ENCODE measurements at regions not wholly inside any gene's neighbourhood (a gene's known extent, or its start where the extent isn't known, plus 50 kb on each side); places are given as distances from the start of the nearest gene placed in this dataset.

- intact Hi-C loops (cut with DNase I): loop anchor here (2.0 kb wide), 1 partner anchor 294 kb away; no protein-coding TSS in a partner anchor
- DNase-seq (ENCODE audit: low spot score): no peak
Observed at GRCh38 chr5:72015103-72015548, 92.1 kb upstream of the MAP1B start.

- no peak for DNase-seq (ENCODE audit: low spot score)
- intact Hi-C loops (cut with DNase I): loop anchor here (2.0 kb wide), 1 partner anchor 235 kb away; no protein-coding TSS in a partner anchor
Observed at GRCh38 chr5:72018143-72018803, 89.0 kb upstream of the MAP1B start.

- DNase-seq (ENCODE audit: low spot score): no peak
- intact Hi-C loops (cut with DNase I): no loop called here
Observed at GRCh38 chr5:72020161-72020983, 86.9 kb upstream of the MAP1B start.

GRCh38 chr5:72021651-72022357, 85.5 kb upstream of the MAP1B start:
- intact Hi-C loops (cut with DNase I): no loop called here
- DNase-seq (ENCODE audit: low spot score): no peak

- intact Hi-C loops (cut with DNase I): no loop called here
- DNase-seq (ENCODE audit: low spot score): no peak
Observed at GRCh38 chr5:72028382-72028781, 78.9 kb upstream of the MAP1B start.

- intact Hi-C loops (cut with DNase I): no loop called here
- DNase-seq (ENCODE audit: low spot score): no peak
Observed at GRCh38 chr5:72030237-72030636, 77.0 kb upstream of the MAP1B start.

GRCh38 chr5:72032788-72033187, 74.5 kb upstream of the MAP1B start:
- intact Hi-C loops (cut with DNase I): no loop called here
- DNase-seq (ENCODE audit: low spot score): no peak

GRCh38 chr5:72034770-72035169, 72.5 kb upstream of the MAP1B start:
- intact Hi-C loops (cut with DNase I): no loop called here
- no peak for DNase-seq (ENCODE audit: low spot score)

- intact Hi-C loops (cut with DNase I): no loop called here
- DNase-seq (ENCODE audit: low spot score): no peak
Observed at GRCh38 chr5:72035831-72036230, 71.4 kb upstream of the MAP1B start.

- intact Hi-C loops (cut with DNase I): no loop called here
- DNase-seq (ENCODE audit: low spot score): no peak
Observed at GRCh38 chr5:72036951-72037350, 70.3 kb upstream of the MAP1B start.

GRCh38 chr5:72040513-72040912, 66.8 kb upstream of the MAP1B start:
- intact Hi-C loops (cut with DNase I): no loop called here
- no peak for DNase-seq (ENCODE audit: low spot score)

- intact Hi-C loops (cut with DNase I): no loop called here
- no peak for DNase-seq (ENCODE audit: low spot score)
Observed at GRCh38 chr5:72041654-72042053, 65.6 kb upstream of the MAP1B start.

- no peak for DNase-seq (ENCODE audit: low spot score)
- intact Hi-C loops (cut with DNase I): no loop called here
Observed at GRCh38 chr5:72042097-72042496, 65.2 kb upstream of the MAP1B start.

GRCh38 chr5:72045692-72046091, 61.6 kb upstream of the MAP1B start:
- DNase-seq (ENCODE audit: low spot score): no peak
- intact Hi-C loops (cut with DNase I): no loop called here

- no peak for DNase-seq (ENCODE audit: low spot score)
- intact Hi-C loops (cut with DNase I): no loop called here
Observed at GRCh38 chr5:72046106-72046505, 61.2 kb upstream of the MAP1B start.

- intact Hi-C loops (cut with DNase I): no loop called here
- DNase-seq (ENCODE audit: low spot score): no peak
Observed at GRCh38 chr5:72055636-72056035, 51.6 kb upstream of the MAP1B start.

Measured in cardiac septum (tissue), 1 donor.